HCT116 (cell line): ENCODE measurements at regions not wholly inside any gene's neighbourhood (a gene's known extent, or its start where the extent isn't known, plus 50 kb on each side); places are given as distances from the start of the nearest gene placed in this dataset.

ENCODE experiments used
- ATAC-seq: fragments of 200-7000 bp; cut with Tn5 transposase; 2 replicates; pipeline ENCODE4 v1.9.1; 2020; ENCODE audit warnings: mild to moderate bottlenecking, moderate library complexity
- BruUV-seq: library from RNA; stranded (reverse); fragments of 400-500 nt; replicated peaks from 2 replicates; lab custom pipeline; 2021; lab: Mats Ljungman, UMichigan
- CTCF ChIA-PET: fragments of 300-600 bp; sonication (Branson Sonifier 250); formaldehyde crosslinking; loops from one replicate; lab custom pipeline; 2021; ENCODE audit warnings: antibody characterized with exemption; lab: Charles Lee
- POLR2A ChIA-PET: fragments of 300-600, 350-600 bp; sonication (Branson Sonifier 250); formaldehyde crosslinking; loops from one replicate; lab custom pipeline; 2021; ENCODE audit warnings: antibody characterized with exemption; lab: Charles Lee
- RAD21 ChIA-PET, 2 experiments: fragments of 300-600 bp; sonication (Branson Sonifier 250); formaldehyde crosslinking; loops; one replicate each; lab custom pipeline; 2023; ENCODE audit warnings: low total read pairs in 2 of 2; ENCODE audit not compliant: uncharacterized antibody in 2 of 2, unreplicated experiment in 2 of 2, low non-redundant PET in 1 of 2; lab: Charles Lee
- DNase-seq: peaks from one replicate; pipeline ENCODE4 v3.0.0-alpha.2; 2010; ENCODE audit warnings: low read depth, low spot score
- H2AFZ ChIP-seq: fragments of 200-600 bp; shearing (Covaris generic), sonication (generic); 2 replicates; pipeline ENCODE4 v1.6.1; 2017; ENCODE audit warnings: low read depth, mixed run types, mixed read lengths, antibody characterized with exemption, low read length; ENCODE audit not compliant: poor library complexity, severe bottlenecking
- H3K27ac ChIP-seq: 2 replicates; pipeline ENCODE4 v1.5.1; 2012; ENCODE audit warnings: low read depth, low read length
- H3K27me3 ChIP-seq: fragments of 200-600 bp; sonication (generic); 2 replicates; pipeline ENCODE4 v1.6.1; 2016; ENCODE audit warnings: mixed run types, low read length, mixed read lengths; ENCODE audit not compliant: insufficient read depth
- H3K36me3 ChIP-seq, 2 experiments: fragments of 200-500 bp in 1 of 2; fragments of 200-600 bp in 1 of 2; sonication (Bioruptor generic) in 1 of 2; sonication (generic) in 1 of 2; 2 replicates each; pipeline versions ENCODE4 v1.5.1 to v1.6.1; 2014 to 2016; ENCODE audit warnings: low read length in 2 of 2, inconsistent platforms in 1 of 2, mixed read lengths in 1 of 2, mixed run types in 1 of 2; ENCODE audit not compliant: insufficient read depth in 2 of 2, control insufficient read depth in 1 of 2
- H3K4me1 ChIP-seq, 2 experiments: fragments of 200-600 bp in 1 of 2; sonication (generic) in 1 of 2; 2 replicates each; pipeline versions ENCODE4 v1.5.1 to v1.6.1; 2012 to 2017; ENCODE audit warnings: low read length in 2 of 2, inconsistent platforms in 1 of 2, mild to moderate bottlenecking in 1 of 2, mixed read lengths in 1 of 2, mixed run types in 1 of 2, moderate library complexity in 1 of 2; ENCODE audit not compliant: insufficient read depth in 2 of 2, control insufficient read depth in 1 of 2
- H3K4me2 ChIP-seq: fragments of 200-600 bp; sonication (generic); 2 replicates; pipeline ENCODE4 v1.6.1; 2017; ENCODE audit warnings: mixed run types, low read length, mixed read lengths
- H3K4me3 ChIP-seq, 2 experiments: fragments of 200-600 bp in 1 of 2; sonication (generic) in 1 of 2; replicated peaks in 1 of 2; 2 replicates each; pipeline ENCODE4 v1.5.1; 2011 to 2016; ENCODE audit warnings: low read length in 2 of 2, control low read depth in 1 of 2, low read depth in 1 of 2, mild to moderate bottlenecking in 1 of 2, mixed read lengths in 1 of 2, mixed run types in 1 of 2
- H3K79me2 ChIP-seq: fragments of 200-600 bp; sonication (generic); 2 replicates; pipeline ENCODE4 v1.6.1; 2017; ENCODE audit warnings: mild to moderate bottlenecking, mixed run types, low read length, moderate library complexity, mixed read lengths; ENCODE audit not compliant: insufficient read depth
- H3K9ac ChIP-seq: fragments of 200-600 bp; sonication (generic); 2 replicates; pipeline ENCODE4 v1.6.1; 2016; ENCODE audit warnings: low read length, mixed read lengths
- H3K9me2 ChIP-seq: fragments of 200-600 bp; sonication (generic), shearing (Covaris generic); 2 replicates; pipeline ENCODE4 v1.6.1; 2017; ENCODE audit warnings: mixed run types, mild to moderate bottlenecking, moderate library complexity; ENCODE audit not compliant: insufficient read depth
- H3K9me3 ChIP-seq, 2 experiments: fragments of 200-500 bp in 1 of 2; fragments of 200-600 bp in 1 of 2; sonication (Bioruptor generic) in 1 of 2; sonication (generic) in 1 of 2; 2 replicates each; pipeline ENCODE4 v1.6.1; 2014 to 2017; ENCODE audit warnings: low read length in 2 of 2, mixed read lengths in 2 of 2, inconsistent platforms in 1 of 2, low read depth in 1 of 2, mild to moderate bottlenecking in 1 of 2, mixed run types in 1 of 2, moderate library complexity in 1 of 2; ENCODE audit not compliant: control insufficient read depth in 1 of 2, insufficient read depth in 1 of 2
- H4K20me1 ChIP-seq: fragments of 200-600 bp; sonication (generic), shearing (Covaris generic); 2 replicates; pipeline ENCODE4 v1.6.1; 2017; ENCODE audit warnings: mixed run types, mild to moderate bottlenecking, moderate library complexity; ENCODE audit not compliant: insufficient read depth
- CEBPB ChIP-seq: IDR thresholded peaks from 2 replicates; pipeline ENCODE4 v1.6.1; 2012; ENCODE audit warnings: low read depth
- EGR1 ChIP-seq: IDR thresholded peaks from 2 replicates; pipeline ENCODE4 v1.6.1; 2012; ENCODE audit warnings: low read depth
- EZH2 ChIP-seq: fragments of 200-600 bp; sonication (generic); IDR thresholded peaks from 2 replicates; pipeline ENCODE4 v1.6.1; 2017; ENCODE audit warnings: antibody characterized with exemption, mixed run types
- EZH2phosphoT487 ChIP-seq: fragments of 200-600 bp; IDR thresholded peaks from 2 replicates; pipeline ENCODE4 v1.6.1; 2018; ENCODE audit warnings: antibody characterized with exemption, borderline replicate concordance
- JUND ChIP-seq: IDR thresholded peaks from 2 replicates; pipeline ENCODE4 v1.6.1; 2012
- POLR2A ChIP-seq: IDR thresholded peaks from 2 replicates; pipeline ENCODE4 v1.7.0; 2011; ENCODE audit warnings: borderline replicate concordance; ENCODE audit not compliant: insufficient read depth, insufficient read length; ENCODE audit errors: extremely low read depth
- POLR2AphosphoS5 ChIP-seq: IDR thresholded peaks from 2 replicates; pipeline ENCODE4 v1.6.1; 2011; ENCODE audit warnings: mild to moderate bottlenecking, low read depth, low read length, moderate library complexity
- RAD21 ChIP-seq: IDR thresholded peaks from 2 replicates; pipeline ENCODE4 v1.6.1; 2012; ENCODE audit warnings: low read depth, mild to moderate bottlenecking
- SIN3A ChIP-seq: IDR thresholded peaks from 2 replicates; pipeline ENCODE4 v1.6.1; 2012; ENCODE audit warnings: low read depth
- SP1 ChIP-seq: IDR thresholded peaks from 2 replicates; pipeline ENCODE4 v1.6.1; 2012; ENCODE audit warnings: low read depth
- SRF ChIP-seq: IDR thresholded peaks from 2 replicates; pipeline ENCODE4 v1.6.1; 2012; ENCODE audit warnings: low read depth
- YY1 ChIP-seq: IDR thresholded peaks from 2 replicates; pipeline ENCODE4 v1.6.1; 2011; ENCODE audit warnings: low read length, low read depth, moderate library complexity, mild to moderate bottlenecking; ENCODE audit not compliant: insufficient replicate concordance; ENCODE audit errors: extremely low read depth
- ZFX ChIP-seq: fragments of 450-650 bp; IDR thresholded peaks from 2 replicates; pipeline ENCODE4 v1.6.1; 2017
- intact Hi-C: fragments of 100-400 bp; cut with micrococcal nuclease; formaldehyde crosslinking; loops from 2 replicates; pipeline ENCODE4 v1.10.0; 2022
- TF ChIP-seq, protein P1 (sequence below), 3 experiments: fragments of 200-600 bp in 1 of 3; sonication (generic) in 1 of 3; IDR thresholded peaks in 2 of 3; conservative IDR thresholded peaks in 1 of 3; 2 replicates each; pipeline ENCODE4 v1.5.1; 2012 to 2017; ENCODE audit warnings: low read depth in 2 of 3, low read length in 2 of 3, antibody characterized with exemption in 1 of 3, borderline replicate concordance in 1 of 3, control low read depth in 1 of 3, mild to moderate bottlenecking in 1 of 3, mixed read lengths in 1 of 3, mixed run types in 1 of 3, moderate library complexity in 1 of 3; ENCODE audit not compliant: insufficient read depth in 1 of 3
- TF ChIP-seq, protein P2 (sequence below): IDR thresholded peaks from 2 replicates; pipeline ENCODE4 v1.6.1; 2011; ENCODE audit warnings: mild to moderate bottlenecking, low read length, moderate library complexity; ENCODE audit not compliant: insufficient replicate concordance; ENCODE audit errors: extremely low read depth

DNA sequence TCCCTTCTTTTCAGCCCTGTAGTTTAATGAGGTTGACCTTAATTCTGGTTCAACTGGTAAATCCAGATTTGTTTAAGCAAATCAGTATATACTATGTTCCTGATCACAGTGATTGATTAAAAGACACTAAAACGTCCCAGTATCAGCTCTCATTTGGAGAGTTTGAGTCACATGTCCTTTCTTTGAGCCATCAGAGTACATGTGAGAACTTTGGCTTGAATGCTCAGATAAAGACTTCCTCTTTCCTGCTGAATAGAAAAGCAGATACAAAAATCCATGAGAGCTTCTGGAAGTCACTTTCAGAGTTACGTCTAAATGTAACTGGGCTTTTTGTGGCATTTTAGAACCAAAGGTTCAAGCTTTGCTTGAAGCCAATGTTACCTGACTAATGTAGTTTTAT is 341.8 kb upstream of the SATB1 start (continued):
- TF ChIP-seq, protein P1, sequence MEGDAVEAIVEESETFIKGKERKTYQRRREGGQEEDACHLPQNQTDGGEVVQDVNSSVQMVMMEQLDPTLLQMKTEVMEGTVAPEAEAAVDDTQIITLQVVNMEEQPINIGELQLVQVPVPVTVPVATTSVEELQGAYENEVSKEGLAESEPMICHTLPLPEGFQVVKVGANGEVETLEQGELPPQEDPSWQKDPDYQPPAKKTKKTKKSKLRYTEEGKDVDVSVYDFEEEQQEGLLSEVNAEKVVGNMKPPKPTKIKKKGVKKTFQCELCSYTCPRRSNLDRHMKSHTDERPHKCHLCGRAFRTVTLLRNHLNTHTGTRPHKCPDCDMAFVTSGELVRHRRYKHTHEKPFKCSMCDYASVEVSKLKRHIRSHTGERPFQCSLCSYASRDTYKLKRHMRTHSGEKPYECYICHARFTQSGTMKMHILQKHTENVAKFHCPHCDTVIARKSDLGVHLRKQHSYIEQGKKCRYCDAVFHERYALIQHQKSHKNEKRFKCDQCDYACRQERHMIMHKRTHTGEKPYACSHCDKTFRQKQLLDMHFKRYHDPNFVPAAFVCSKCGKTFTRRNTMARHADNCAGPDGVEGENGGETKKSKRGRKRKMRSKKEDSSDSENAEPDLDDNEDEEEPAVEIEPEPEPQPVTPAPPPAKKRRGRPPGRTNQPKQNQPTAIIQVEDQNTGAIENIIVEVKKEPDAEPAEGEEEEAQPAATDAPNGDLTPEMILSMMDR (IDR thresholded peaks at IDR 0.05 in 2 of 3, conservative IDR thresholded peaks at IDR 0.05 in 1 of 3; ENCODE audit: borderline replicate concordance in 1 of 3, insufficient read depth in 1 of 3, low read depth in 2 of 3, low read length in 2 of 3) = no peak
- TF ChIP-seq, protein P2, sequence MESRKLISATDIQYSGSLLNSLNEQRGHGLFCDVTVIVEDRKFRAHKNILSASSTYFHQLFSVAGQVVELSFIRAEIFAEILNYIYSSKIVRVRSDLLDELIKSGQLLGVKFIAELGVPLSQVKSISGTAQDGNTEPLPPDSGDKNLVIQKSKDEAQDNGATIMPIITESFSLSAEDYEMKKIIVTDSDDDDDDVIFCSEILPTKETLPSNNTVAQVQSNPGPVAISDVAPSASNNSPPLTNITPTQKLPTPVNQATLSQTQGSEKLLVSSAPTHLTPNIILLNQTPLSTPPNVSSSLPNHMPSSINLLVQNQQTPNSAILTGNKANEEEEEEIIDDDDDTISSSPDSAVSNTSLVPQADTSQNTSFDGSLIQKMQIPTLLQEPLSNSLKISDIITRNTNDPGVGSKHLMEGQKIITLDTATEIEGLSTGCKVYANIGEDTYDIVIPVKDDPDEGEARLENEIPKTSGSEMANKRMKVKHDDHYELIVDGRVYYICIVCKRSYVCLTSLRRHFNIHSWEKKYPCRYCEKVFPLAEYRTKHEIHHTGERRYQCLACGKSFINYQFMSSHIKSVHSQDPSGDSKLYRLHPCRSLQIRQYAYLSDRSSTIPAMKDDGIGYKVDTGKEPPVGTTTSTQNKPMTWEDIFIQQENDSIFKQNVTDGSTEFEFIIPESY = no peak
- TF ChIP-seq SIN3A = no peak
- no peak for TF ChIP-seq JUND
- TF ChIP-seq RAD21 = no peak
- no peak for TF ChIP-seq YY1
- no peak for TF ChIP-seq POLR2A
- TF ChIP-seq, all 23 proteins: peak for 0

DNA sequence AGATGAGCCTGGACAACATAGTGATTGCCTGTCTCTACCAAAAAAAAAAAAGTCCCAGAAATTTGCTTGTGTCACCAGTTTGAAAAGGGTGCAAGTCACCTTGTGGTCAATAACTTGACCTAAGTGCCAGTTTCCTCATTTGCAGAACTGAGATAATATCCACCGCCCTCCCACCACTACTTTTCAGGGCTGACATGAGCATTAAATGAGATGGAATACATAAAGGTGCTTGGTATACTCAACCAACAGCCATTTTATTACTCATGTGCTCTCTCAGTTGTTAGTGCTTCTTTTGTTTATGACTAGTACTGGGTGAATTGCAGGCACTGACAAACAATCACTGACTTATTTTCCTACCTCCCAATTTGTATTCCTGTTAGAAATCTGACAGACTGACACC is 340.5 kb upstream of the SATB1 start:
- DNase-seq (no peak), ATAC-seq (no peak)
- H3K36me3 ChIP-seq = no peaks in the 10 kb centered on the region
- H4K20me1 ChIP-seq = no peaks in the 10 kb centered on the region
- POLR2A ChIA-PET = no interaction called here
- H3K9me2 ChIP-seq = no peaks in the 10 kb centered on the region
- no peaks in the 10 kb centered on the region for H3K79me2 ChIP-seq
- no peak overlapping the region for H2AFZ ChIP-seq
- intact Hi-C loops = no loop called here
- H3K27ac ChIP-seq = no peak overlapping the region
- RAD21 ChIA-PET = no interaction called here
- no peaks in the 10 kb centered on the region for H3K4me1 ChIP-seq
- BruUV-seq = no TSS peak
- no peak overlapping the region for H3K9ac ChIP-seq
- CTCF ChIA-PET = no interaction called here
- no peaks in the 10 kb centered on the region for H3K27me3 ChIP-seq
- no peak overlapping the region for H3K4me3 ChIP-seq
- no peaks in the 10 kb centered on the region for H3K9me3 ChIP-seq
- TF ChIP-seq POLR2AphosphoS5 (no peak), SRF (no peak), CEBPB (no peak), EGR1 (no peak), RAD21 (no peak), ZFX (no peak), SIN3A (no peak), EZH2phosphoT487 (no peak), POLR2A (no peak), JUND (no peak), SP1 (no peak), EZH2 (no peak)
- TF ChIP-seq, all 23 proteins: peak for 0
- H3K4me2 ChIP-seq = no peak overlapping the region
